GM18526 (cell line): ENCODE measurements at regions not wholly inside any gene's neighbourhood (a gene's known extent, or its start where the extent isn't known, plus 50 kb on each side); places are given as distances from the start of the nearest gene placed in this dataset.

Source experiments
- POLR2A ChIP-seq: IDR thresholded peaks from 3 replicates; pipeline ENCODE4 v1.6.1; 2011; ENCODE audit not compliant: insufficient read length; ENCODE audit errors: extremely low read depth

DNA sequence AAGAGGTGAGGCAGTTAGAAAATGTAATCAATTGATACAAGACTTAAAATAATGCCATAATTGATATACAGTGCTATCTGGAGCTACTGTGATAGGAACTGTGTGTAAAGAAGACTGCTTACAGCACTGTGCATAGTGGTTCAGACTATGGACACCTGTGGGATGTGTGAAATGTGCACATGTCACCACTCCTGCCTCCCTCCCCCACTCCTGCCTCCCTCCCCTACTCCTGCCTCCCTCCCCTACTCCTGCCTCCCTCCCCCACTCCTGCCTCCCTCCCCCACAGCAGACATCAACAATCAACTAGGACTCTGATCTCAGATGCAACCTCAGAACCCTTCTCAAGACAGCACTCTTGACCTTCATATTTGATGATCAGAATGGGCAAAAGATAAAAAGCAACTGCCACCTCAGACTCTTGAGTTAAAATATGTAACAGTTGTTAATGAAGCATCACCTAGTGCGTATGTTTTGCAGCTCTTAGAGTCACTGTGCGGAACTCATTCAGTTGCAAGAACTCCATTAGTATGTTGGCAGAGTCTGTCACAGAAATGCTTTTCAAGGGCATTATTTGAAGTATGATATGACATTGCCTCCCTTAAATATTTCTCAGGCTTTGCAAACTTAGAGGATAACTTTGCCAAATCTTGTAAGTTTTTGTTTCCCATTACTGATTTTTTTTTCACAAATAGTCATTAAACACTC lies 255.2 kb upstream of the DDHD1 start:
- TF ChIP-seq POLR2A, result no peak

DNA sequence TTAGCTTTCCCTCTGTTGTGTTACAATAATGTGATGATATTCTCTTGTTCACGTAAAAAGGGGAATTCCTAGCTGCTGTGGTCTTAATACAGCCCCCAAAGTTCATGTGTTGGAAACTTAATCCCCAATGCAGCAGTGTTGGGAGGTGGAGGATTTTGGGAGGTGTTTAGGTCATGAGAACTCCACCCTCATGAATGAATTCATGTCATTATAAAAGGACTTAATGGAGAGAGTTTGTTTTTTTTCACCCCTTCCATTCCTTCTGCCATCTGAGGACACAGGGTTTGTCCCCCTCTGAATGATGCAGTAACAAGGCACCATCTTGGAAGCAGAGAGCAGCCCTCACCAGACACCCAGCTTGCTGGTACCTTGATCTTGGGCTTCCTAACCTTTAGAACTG lies 253.4 kb upstream of the DDHD1 start:
- no peak for TF ChIP-seq POLR2A

GRCh38 chr14:53401646-53402045 lies 248.5 kb upstream of the DDHD1 start:
- no peak for TF ChIP-seq POLR2A

- no peak for TF ChIP-seq POLR2A
These were observed 245.9 kb upstream of the DDHD1 start for GRCh38 chr14:53399057-53399456.

GRCh38 chr14:53398616-53399015 lies 245.5 kb upstream of the DDHD1 start:
- no peak for TF ChIP-seq POLR2A

- no peak for TF ChIP-seq POLR2A
These were observed 238.6 kb upstream of the DDHD1 start for GRCh38 chr14:53391631-53392285.

DNA sequence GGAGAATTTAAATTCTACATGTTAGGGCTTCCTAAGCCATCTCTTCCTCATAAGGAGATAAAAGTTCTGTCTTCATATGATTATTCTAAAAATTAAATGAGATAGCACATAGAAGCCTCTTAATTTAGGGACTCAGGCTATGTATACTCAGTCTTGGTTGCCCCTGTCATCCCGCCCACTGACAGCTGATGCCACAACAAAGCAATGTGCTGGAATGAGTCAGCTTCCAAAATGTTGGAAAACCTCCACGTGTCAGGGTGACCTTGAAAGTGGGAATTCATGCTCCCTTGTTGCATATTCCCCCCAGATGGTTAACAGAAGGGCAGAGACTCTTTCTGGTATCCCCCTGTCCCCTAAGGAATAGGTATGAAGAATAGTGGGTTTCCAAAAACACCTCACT lies 238.0 kb upstream of the DDHD1 start:
- TF ChIP-seq POLR2A, result no peak

DNA sequence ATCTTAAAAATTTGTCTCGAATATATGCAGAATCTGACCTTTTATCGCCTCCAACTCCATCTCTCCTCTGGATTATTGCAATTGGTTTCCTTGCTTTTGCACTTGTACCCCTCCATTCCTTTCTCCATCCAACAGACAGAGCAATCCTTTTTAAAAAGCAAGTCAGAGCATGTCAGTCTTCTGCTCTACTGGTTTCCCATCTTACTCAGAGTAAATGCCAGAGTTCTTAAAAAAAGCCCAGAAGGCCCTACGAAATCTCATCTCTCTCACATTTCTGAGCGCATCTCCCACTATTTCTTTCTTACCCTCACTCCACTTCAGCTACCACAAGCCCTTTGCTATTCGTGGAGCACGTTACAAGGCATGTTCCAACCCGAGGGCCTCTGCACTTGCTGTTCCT lies 236.9 kb upstream of the DDHD1 start:
- no peak for TF ChIP-seq POLR2A

- no peak for TF ChIP-seq POLR2A
These were observed 236.1 kb upstream of the DDHD1 start for GRCh38 chr14:53389202-53389601.

DNA sequence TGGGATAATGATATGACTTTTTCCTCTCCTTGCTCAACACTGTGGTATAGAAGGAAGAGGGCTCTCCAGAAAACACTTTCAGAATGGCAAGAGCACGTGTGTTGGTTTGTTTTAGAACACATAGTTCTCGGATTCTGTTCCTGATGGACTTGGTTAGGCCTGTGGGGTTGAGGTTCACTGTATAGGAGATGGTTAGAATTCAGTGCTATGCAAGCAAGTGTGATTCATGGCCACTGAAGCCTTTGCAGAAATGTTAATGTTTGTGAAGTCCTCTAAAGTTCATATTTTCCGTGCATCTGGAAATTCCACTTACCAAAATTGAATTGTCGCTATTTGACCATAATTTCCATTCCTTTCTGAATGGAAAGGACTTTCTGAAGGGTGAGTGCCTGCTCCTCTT lies 233.2 kb upstream of the DDHD1 start:
- TF ChIP-seq POLR2A, result no peak

DNA sequence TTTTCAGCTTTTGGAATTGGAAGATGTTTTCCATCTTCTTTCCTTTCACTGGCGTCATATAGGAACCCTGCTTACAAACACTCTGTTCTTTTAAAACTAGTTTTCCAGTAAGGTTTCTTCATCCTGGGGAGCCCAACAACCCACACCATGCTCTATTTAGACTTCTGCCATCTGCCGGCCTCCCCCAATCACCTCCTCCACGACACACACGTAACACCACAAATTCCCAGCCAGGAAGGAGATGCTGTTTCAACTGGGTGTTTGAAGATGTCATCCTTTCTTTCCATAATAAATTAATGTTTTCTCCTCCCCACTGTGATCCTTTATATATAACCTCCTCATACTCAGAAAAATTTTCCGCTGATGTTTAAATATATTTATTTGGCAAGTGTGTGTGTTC lies 231.4 kb upstream of the DDHD1 start:
- no peak for TF ChIP-seq POLR2A

DNA sequence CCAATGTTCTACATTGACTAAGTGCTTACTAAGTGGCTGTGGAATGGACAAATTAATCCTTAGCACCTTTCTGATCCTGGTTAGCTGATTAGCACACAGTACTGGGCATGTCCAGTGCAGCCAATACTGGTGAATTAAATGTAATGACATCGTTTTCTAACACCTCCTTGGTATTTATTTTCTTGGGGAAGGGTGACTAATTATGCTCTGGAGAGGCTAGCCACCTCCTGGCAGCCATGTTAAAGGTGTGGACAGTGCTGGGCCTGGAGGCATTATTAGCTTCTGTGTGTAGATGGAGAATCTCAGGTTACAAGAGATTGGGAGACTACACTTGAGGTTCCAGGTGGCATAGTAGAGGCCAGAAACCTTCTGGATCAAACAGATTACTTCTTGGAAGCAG lies 230.9 kb upstream of the DDHD1 start:
- no peak for TF ChIP-seq POLR2A

DNA sequence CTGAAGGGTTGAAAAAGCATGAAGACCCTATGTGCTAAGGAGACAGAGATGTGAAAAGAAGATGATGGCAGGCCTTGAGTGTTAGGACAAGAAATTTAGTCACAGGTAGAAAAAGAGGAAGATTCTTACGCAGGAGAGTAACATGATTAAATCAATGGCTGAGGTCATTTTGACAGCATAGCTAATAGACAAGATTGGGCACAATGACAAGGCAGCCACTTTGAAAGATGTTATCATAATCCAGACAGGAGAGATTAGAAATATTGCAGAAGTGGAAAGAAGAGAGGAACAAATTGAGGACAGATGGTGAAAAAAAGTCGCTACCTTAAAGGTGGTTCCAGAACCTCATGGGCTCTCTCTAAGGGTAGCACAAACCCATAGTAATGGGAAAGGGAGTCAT lies 228.8 kb upstream of the DDHD1 start:
- TF ChIP-seq POLR2A, result no peak

- TF ChIP-seq POLR2A, result no peak
These were observed 227.7 kb upstream of the DDHD1 start for GRCh38 chr14:53380867-53381225.

GRCh38 chr14:53380052-53380866 lies 227.1 kb upstream of the DDHD1 start:
- no peak for TF ChIP-seq POLR2A

GRCh38 chr14:53378142-53378541 lies 225.0 kb upstream of the DDHD1 start:
- no peak for TF ChIP-seq POLR2A
